ENCODE measurements at regions not wholly inside any gene's neighbourhood (a gene's known extent, or its start where the extent isn't known, plus 50 kb on each side); places are given as distances from the start of the nearest gene placed in this dataset.

DNA sequence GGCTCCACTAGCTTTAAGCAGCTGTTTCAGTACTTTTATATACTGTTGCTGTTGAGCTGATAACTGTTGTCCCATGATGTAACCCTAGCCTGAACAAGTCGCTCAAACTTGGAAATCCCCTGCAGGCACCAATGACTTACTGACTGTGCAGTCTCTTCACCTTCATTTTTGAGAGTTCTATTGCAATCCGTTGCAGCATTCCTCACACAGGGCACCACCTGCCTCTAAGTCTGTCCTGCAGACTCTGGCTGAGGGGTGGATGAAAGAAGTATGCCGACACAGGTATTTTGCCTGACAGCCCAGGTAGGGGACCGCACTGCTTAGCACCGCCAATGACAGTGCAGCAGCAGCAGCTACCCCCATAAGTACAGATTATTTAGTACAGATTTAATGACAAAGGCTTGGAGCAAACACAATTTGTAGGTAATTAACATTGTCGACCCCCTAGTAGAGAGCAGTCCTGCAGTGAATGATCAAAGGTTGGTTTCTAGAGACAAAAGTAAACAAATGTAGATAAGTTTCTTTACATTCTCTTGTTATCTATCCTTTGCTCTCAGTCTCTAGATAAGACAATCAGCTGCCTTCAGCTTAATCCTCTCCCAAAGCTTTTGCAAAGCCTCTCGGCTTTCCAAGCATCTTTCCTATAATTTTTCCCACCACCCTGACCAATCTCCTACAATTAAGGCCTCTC, 205.0 kb downstream of the PABPC4L start:
- H3K9me3 Mint-ChIP-seq = peaks cover 0 to 20% (median 5%) of the 10 kb centered on the region in 7 donors
- DNase-seq (no peak), ATAC-seq (ENCODE audit: low read depth in 2 of 2) (no peak)
- H3K27me3 Mint-ChIP-seq = no peaks in the 10 kb centered on the region
- H3K36me3 Mint-ChIP-seq = no peaks in the 10 kb centered on the region
- no peaks in the 10 kb centered on the region for H3K4me1 Mint-ChIP-seq
- no peak overlapping the region for H3K4me3 Mint-ChIP-seq
- peak overlapping the region in 1 of 6 donors; percentile 59 for H3K27ac Mint-ChIP-seq

- ATAC-seq (ENCODE audit: low read depth in 2 of 2) (no peak), DNase-seq (no peak)
- Mint-ChIP-seq H3K4me3 (no peak overlapping the region), H3K36me3 (peaks cover 0 to 8% of the 10 kb centered on the region in 2 donors), H3K27ac (no peak overlapping the region), H3K9me3 (peaks cover 0 to 25% (median 10%) of the 10 kb centered on the region in 7 donors), H3K27me3 (no peaks in the 10 kb centered on the region), H3K4me1 (no peaks in the 10 kb centered on the region)
These were observed 206.2 kb downstream of the PABPC4L start for GRCh38 chr4:133995243-133995960.

GRCh38 chr4:133982533-133983224, 218.9 kb downstream of the PABPC4L start:
- Mint-ChIP-seq H3K4me1 (no peaks in the 10 kb centered on the region), H3K9me3 (peaks cover 0 to 3% (median 0%) of the 10 kb centered on the region in 7 donors), H3K4me3 (no peak overlapping the region), H3K27ac (no peak overlapping the region), H3K27me3 (no peaks in the 10 kb centered on the region), H3K36me3 (no peaks in the 10 kb centered on the region)
- ATAC-seq (ENCODE audit: low read depth in 2 of 2) (no peak), DNase-seq (no peak)

- no peak for ATAC-seq (ENCODE audit: low read depth in 2 of 2)
- no peak overlapping the region for H3K27ac Mint-ChIP-seq
- H3K36me3 Mint-ChIP-seq = no peaks in the 10 kb centered on the region
- H3K4me1 Mint-ChIP-seq = no peaks in the 10 kb centered on the region
- H3K4me3 Mint-ChIP-seq = no peak overlapping the region
- DNase-seq = no peak
- H3K27me3 Mint-ChIP-seq = no peaks in the 10 kb centered on the region
- H3K9me3 Mint-ChIP-seq = peaks cover 0 to 5% (median 0%) of the 10 kb centered on the region in 7 donors
These were observed 220.3 kb downstream of the PABPC4L start for GRCh38 chr4:133981327-133981726.

DNA sequence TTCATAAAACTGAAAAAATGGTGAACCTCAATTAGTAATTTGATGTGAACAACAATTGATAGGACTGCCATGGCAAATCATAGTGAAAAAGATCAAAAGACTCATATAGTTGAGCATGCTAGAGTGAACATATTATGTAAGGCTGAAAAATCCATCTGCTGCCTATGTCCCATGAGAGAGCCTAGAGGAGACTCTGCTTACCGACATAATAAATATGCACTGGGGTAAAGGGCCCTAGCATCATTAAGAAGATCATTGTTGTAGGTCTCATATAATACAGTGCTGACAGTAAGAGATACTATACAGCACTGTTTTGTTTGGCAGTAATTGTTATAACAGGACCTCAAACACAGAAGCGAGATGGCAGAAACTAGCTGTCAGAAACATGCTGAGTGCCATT, 229.0 kb downstream of the PABPC4L start:
- H3K4me1 Mint-ChIP-seq = no peaks in the 10 kb centered on the region
- H3K9me3 Mint-ChIP-seq = peaks cover 0 to 6% (median 4%) of the 10 kb centered on the region in 7 donors
- ATAC-seq (ENCODE audit: low read depth in 2 of 2) = no peak
- DNase-seq = no peak
- no peak overlapping the region for H3K4me3 Mint-ChIP-seq
- H3K36me3 Mint-ChIP-seq = no peaks in the 10 kb centered on the region
- no peak overlapping the region for H3K27ac Mint-ChIP-seq
- H3K27me3 Mint-ChIP-seq = no peaks in the 10 kb centered on the region

- Mint-ChIP-seq H3K4me3 (no peak overlapping the region), H3K9me3 (peaks cover 4 to 20% (median 6%) of the 10 kb centered on the region in 7 donors), H3K27ac (peak overlapping the region in 1 of 6 donors; percentile 41), H3K27me3 (no peaks in the 10 kb centered on the region), H3K36me3 (no peaks in the 10 kb centered on the region), H3K4me1 (no peaks in the 10 kb centered on the region)
- DNase-seq (no peak), ATAC-seq (ENCODE audit: low read depth in 2 of 2) (no peak)
These were observed 232.3 kb downstream of the PABPC4L start for GRCh38 chr4:133969202-133969848.

DNA sequence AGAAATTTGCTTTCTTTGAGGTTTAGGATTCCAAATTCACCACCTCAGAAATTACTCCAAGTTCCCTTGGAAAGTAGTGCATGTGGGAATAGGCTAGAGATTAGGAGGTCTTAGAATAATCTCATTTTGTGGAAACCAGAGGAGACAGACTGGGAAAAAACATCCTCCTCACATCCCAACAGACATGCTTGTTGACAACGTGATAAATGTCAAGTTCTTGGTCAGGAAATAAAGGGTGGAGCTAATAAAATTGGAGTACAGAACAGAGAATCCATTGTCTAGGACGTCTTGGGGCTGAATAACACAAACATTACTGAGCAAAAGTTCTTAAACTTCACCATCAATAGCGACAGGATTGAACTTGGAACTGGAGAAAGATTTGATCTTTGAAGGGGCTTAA, 233.4 kb downstream of the PABPC4L start:
- no peaks in the 10 kb centered on the region for H3K36me3 Mint-ChIP-seq

DNA sequence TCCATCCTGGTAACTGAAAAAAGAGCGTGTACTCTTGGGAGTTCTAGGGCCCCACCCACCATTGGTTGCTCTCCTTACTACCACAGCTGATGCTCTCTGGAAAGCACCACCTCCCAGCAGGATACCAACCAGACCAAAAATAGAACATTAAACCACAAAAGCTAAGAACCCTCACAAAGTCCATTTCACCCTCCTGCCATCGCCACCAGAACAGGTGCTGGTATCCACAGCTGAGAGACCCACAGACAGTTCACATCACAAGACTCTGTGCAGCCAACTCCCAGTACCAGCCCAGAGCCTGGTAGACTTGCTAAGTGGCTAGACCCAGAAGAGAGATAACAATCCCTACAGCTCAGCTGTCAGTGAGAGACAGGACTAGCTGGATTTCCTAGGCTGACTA, 240.6 kb downstream of the PABPC4L start:
- Mint-ChIP-seq H3K27me3 (no peaks in the 10 kb centered on the region), H3K36me3 (peaks cover 0 to 6% of the 10 kb centered on the region in 2 donors), H3K4me3 (no peak overlapping the region), H3K4me1 (no peaks in the 10 kb centered on the region), H3K27ac (no peak overlapping the region), H3K9me3 (peaks cover 5 to 29% (median 13%) of the 10 kb centered on the region in 7 donors)
- DNase-seq (no peak), ATAC-seq (ENCODE audit: low read depth in 2 of 2) (no peak)

More for the DNA sequence above, 233.4 kb downstream of the PABPC4L start:
- no peak for ATAC-seq (ENCODE audit: low read depth in 2 of 2)
- H3K4me3 Mint-ChIP-seq = no peak overlapping the region
- DNase-seq = no peak
- peaks cover 4 to 28% (median 10%) of the 10 kb centered on the region in 7 donors for H3K9me3 Mint-ChIP-seq
- no peak overlapping the region for H3K27ac Mint-ChIP-seq
- H3K27me3 Mint-ChIP-seq = no peaks in the 10 kb centered on the region
- H3K4me1 Mint-ChIP-seq = no peaks in the 10 kb centered on the region

DNA sequence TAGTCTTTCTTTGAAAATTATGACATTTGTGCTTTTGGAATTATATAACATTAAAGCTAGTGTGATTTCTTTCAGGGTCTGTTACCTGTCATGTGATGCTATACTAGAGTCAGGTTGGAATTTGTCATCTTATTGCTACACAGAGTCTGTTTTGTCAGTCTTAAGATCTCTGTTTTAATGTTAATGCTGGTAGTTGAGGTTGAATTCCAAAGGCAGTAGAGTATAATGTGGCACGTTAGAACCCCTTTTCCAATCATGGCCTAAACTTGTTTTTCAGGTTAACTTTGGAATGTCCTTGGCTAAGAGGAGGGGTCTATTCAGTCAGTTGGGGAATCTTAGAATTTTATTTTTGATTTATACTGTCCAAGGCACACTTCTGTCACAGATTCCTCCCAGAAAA, 258.5 kb downstream of the PABPC4L start:
- H3K4me1 Mint-ChIP-seq = no peaks in the 10 kb centered on the region
- no peaks in the 10 kb centered on the region for H3K27me3 Mint-ChIP-seq
- ATAC-seq (ENCODE audit: low read depth in 2 of 2) = no peak
- DNase-seq = no peak
- no peak overlapping the region for H3K4me3 Mint-ChIP-seq
- H3K27ac Mint-ChIP-seq = no peak overlapping the region
- peaks cover 0 to 7% (median 2%) of the 10 kb centered on the region in 7 donors for H3K9me3 Mint-ChIP-seq
- no peaks in the 10 kb centered on the region for H3K36me3 Mint-ChIP-seq

- ATAC-seq (ENCODE audit: low read depth in 2 of 2) (no peak), DNase-seq (no peak)
- Mint-ChIP-seq H3K4me1 (no peaks in the 10 kb centered on the region), H3K4me3 (no peak overlapping the region), H3K27me3 (no peaks in the 10 kb centered on the region), H3K36me3 (no peaks in the 10 kb centered on the region), H3K27ac (no peak overlapping the region), H3K9me3 (peaks cover 0 to 2% (median 0%) of the 10 kb centered on the region in 7 donors)
These were observed 263.5 kb downstream of the PABPC4L start for GRCh38 chr4:133938061-133938460.

GRCh38 chr4:133929531-133930239, 271.9 kb downstream of the PABPC4L start:
- H3K27ac Mint-ChIP-seq = no peak overlapping the region
- H3K27me3 Mint-ChIP-seq = no peaks in the 10 kb centered on the region
- no peak for DNase-seq
- H3K4me3 Mint-ChIP-seq = no peak overlapping the region
- H3K9me3 Mint-ChIP-seq = peaks cover 0 to 4% (median 0%) of the 10 kb centered on the region in 7 donors
- H3K36me3 Mint-ChIP-seq = no peaks in the 10 kb centered on the region
- ATAC-seq (ENCODE audit: low read depth in 2 of 2) = no peak
- H3K4me1 Mint-ChIP-seq = no peaks in the 10 kb centered on the region

DNA sequence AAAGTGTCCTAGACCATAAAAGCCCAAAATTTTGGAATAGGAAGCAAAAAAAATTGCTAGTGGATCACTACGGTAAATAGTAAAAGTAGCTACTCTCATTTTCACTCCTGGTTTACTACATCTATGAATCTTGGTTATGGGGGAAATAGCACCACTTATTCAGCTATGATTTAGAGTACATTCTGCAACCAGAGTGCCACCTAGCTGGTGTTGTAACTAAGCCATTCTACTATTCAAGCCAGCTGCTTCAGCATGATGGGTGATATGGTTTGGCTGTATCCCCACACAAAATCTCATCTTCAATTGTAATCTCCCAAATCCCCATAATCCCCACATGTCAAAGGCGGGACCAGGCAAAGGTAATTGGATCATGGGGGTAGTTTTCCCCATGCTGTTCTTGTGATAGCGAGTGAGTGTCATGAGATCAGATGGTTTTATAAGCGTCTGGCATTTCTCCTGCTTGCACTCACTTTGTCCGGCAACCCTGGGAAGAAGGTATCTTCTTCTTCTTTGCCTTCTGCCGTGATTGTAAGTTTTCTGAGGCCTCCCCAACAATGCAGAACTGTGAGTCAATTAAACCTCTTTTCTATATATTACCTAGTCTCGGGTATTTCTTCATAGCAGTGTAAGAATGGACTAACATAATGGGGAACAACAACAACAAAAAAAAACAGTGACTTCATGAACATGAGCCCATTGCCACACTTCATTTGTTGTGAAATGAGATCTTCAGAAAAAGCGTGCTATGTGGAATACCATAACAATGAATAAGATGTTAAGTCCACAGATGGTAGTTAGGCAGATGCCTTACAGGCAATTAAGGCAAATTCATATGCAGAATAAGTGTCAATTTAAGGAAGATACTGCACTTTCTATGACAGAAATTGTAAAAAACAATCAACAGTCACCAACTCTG, 280.1 kb downstream of the PABPC4L start:
- Mint-ChIP-seq H3K4me3 (no peak overlapping the region), H3K4me1 (no peaks in the 10 kb centered on the region), H3K9me3 (peaks cover 0 to 8% (median 5%) of the 10 kb centered on the region in 7 donors), H3K36me3 (no peaks in the 10 kb centered on the region), H3K27me3 (no peaks in the 10 kb centered on the region), H3K27ac (no peak overlapping the region)
- DNase-seq (no peak), ATAC-seq (ENCODE audit: low read depth in 2 of 2) (no peak)
